ENCODE measurements at regions not wholly inside any gene's neighbourhood (a gene's known extent, or its start where the extent isn't known, plus 50 kb on each side); places are given as distances from the start of the nearest gene placed in this dataset.

DNA sequence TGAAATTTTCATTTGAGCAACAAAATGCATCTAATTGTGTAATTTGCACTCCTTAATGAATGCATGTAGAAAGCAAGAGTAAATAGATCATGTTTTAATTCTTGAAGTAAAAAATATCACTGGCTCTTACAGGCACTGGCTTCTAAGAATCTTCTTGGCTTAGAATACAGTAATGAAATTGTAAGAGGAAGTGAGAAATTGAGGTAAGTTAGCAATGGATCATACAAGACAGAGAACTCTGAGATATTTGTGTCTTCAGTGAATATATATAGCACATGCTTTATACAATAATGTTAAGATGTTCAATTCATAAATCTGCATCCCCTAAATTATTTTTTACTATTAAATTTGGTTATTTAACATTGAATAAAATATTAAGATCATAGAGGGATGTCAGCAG is 465.0 kb downstream of the CNTN3 start:
- TF ChIP-seq, protein P1, sequence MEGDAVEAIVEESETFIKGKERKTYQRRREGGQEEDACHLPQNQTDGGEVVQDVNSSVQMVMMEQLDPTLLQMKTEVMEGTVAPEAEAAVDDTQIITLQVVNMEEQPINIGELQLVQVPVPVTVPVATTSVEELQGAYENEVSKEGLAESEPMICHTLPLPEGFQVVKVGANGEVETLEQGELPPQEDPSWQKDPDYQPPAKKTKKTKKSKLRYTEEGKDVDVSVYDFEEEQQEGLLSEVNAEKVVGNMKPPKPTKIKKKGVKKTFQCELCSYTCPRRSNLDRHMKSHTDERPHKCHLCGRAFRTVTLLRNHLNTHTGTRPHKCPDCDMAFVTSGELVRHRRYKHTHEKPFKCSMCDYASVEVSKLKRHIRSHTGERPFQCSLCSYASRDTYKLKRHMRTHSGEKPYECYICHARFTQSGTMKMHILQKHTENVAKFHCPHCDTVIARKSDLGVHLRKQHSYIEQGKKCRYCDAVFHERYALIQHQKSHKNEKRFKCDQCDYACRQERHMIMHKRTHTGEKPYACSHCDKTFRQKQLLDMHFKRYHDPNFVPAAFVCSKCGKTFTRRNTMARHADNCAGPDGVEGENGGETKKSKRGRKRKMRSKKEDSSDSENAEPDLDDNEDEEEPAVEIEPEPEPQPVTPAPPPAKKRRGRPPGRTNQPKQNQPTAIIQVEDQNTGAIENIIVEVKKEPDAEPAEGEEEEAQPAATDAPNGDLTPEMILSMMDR (IDR thresholded peaks at IDR 0.05; ENCODE audit: low read depth, low read length), result no peak
- TF ChIP-seq POLR2A (IDR thresholded peaks at IDR 0.05; ENCODE audit: extremely low read depth, insufficient read length) (no peak), MYC (IDR thresholded peaks at IDR 0.05; ENCODE audit: low read depth, low read length) (no peak)
- TF ChIP-seq, protein P2, sequence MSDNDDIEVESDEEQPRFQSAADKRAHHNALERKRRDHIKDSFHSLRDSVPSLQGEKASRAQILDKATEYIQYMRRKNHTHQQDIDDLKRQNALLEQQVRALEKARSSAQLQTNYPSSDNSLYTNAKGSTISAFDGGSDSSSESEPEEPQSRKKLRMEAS (IDR thresholded peaks at IDR 0.05; ENCODE audit: low read depth, low read length), result no peak
